H9 (cell line): ENCODE measurements at regions not wholly inside any gene's neighbourhood (a gene's known extent, or its start where the extent isn't known, plus 50 kb on each side); places are given as distances from the start of the nearest gene placed in this dataset.

Experiments used
- DNase-seq: peaks from one replicate; pipeline ENCODE4 v3.0.0-alpha.2; 2017
- H2AFZ ChIP-seq: one replicate; pipeline ENCODE4 v1.6.1; 2013; ENCODE audit warnings: mild to moderate bottlenecking, low read length, control low read depth, moderate library complexity
- H2AK5ac ChIP-seq: 2 replicates; pipeline ENCODE4 v1.6.1; 2013; ENCODE audit warnings: low read length, control low read depth, mixed read lengths; ENCODE audit not compliant: insufficient read length
- H2BK120ac ChIP-seq: one replicate; pipeline ENCODE4 v1.6.1; 2013; ENCODE audit warnings: low read depth, mild to moderate bottlenecking, low read length, control low read depth, inconsistent platforms; ENCODE audit not compliant: poor library complexity, severe bottlenecking
- H2BK12ac ChIP-seq: 2 replicates; pipeline ENCODE4 v1.6.1; 2013; ENCODE audit warnings: low read length, control low read depth, mixed read lengths, low read depth; ENCODE audit not compliant: insufficient read length
- H2BK15ac ChIP-seq: 2 replicates; pipeline ENCODE4 v1.6.1; 2013; ENCODE audit warnings: low read depth, low read length, control low read depth
- H2BK20ac ChIP-seq: one replicate; pipeline ENCODE4 v1.6.1; 2013; ENCODE audit warnings: low read depth, mild to moderate bottlenecking, low read length, control low read depth, inconsistent platforms; ENCODE audit not compliant: poor library complexity, severe bottlenecking
- H2BK5ac ChIP-seq: 2 replicates; pipeline ENCODE4 v1.6.1; 2013; ENCODE audit warnings: low read length, control low read depth, mixed read lengths; ENCODE audit not compliant: insufficient read length
- H3K14ac ChIP-seq: 2 replicates; pipeline ENCODE4 v1.6.1; 2013; ENCODE audit warnings: low read length, control low read depth; ENCODE audit not compliant: insufficient read depth
- H3K18ac ChIP-seq: 2 replicates; pipeline ENCODE4 v1.6.1; 2013; ENCODE audit warnings: low read depth, mild to moderate bottlenecking, mixed read lengths, low read length, control low read depth; ENCODE audit not compliant: insufficient read length
- H3K23ac ChIP-seq: 2 replicates; pipeline ENCODE4 v1.6.1; 2013; ENCODE audit warnings: low read length, control low read depth, mixed read lengths, low read depth; ENCODE audit not compliant: insufficient read length
- H3K23me2 ChIP-seq: 2 replicates; pipeline ENCODE4 v1.6.1; 2013; ENCODE audit warnings: low read depth, mild to moderate bottlenecking, mixed read lengths, low read length, control low read depth; ENCODE audit not compliant: insufficient read length, poor library complexity, severe bottlenecking
- H3K27ac ChIP-seq: 2 replicates; pipeline ENCODE4 v1.5.1; 2013; ENCODE audit warnings: low read length, control low read depth, mixed read lengths, low read depth; ENCODE audit not compliant: insufficient read length
- H3K27me3 ChIP-seq: 2 replicates; pipeline ENCODE4 v1.6.1; 2013; ENCODE audit warnings: low read length, control low read depth, inconsistent platforms; ENCODE audit not compliant: insufficient read depth
- H3K4ac ChIP-seq: 2 replicates; pipeline ENCODE4 v1.6.1; 2013; ENCODE audit warnings: low read depth, mild to moderate bottlenecking, control low read depth, inconsistent platforms, low read length, moderate library complexity
- H3K4me1 ChIP-seq: 2 replicates; pipeline ENCODE4 v1.6.1; 2013; ENCODE audit warnings: low read length, control low read depth, inconsistent platforms; ENCODE audit not compliant: insufficient read depth
- H3K4me2 ChIP-seq: 2 replicates; pipeline ENCODE4 v1.6.1; 2013; ENCODE audit warnings: low read length, control low read depth, mixed read lengths; ENCODE audit not compliant: insufficient read length, insufficient read depth
- H3K56ac ChIP-seq: 2 replicates; pipeline ENCODE4 v1.6.1; 2013; ENCODE audit warnings: low read depth, mild to moderate bottlenecking, mixed read lengths, low read length, control low read depth; ENCODE audit not compliant: insufficient read length
- H3K79me1 ChIP-seq: 2 replicates; pipeline ENCODE4 v1.6.1; 2013; ENCODE audit warnings: low read depth, mild to moderate bottlenecking, moderate library complexity, low read length, control low read depth, inconsistent platforms; ENCODE audit not compliant: insufficient read depth, poor library complexity, severe bottlenecking
- H3K79me2 ChIP-seq: 2 replicates; pipeline ENCODE4 v1.6.1; 2013; ENCODE audit warnings: low read length, control low read depth, inconsistent platforms; ENCODE audit not compliant: insufficient read depth
- H3K9ac ChIP-seq: 2 replicates; pipeline ENCODE4 v1.6.1; 2013; ENCODE audit warnings: low read length, control low read depth, mixed read lengths; ENCODE audit not compliant: insufficient read length; ENCODE audit errors: extremely low read depth
- H3K9me3 ChIP-seq: one replicate; pipeline ENCODE4 v1.6.1; 2013; ENCODE audit warnings: low read depth, low read length, inconsistent platforms; ENCODE audit not compliant: control insufficient read depth
- H3T11ph ChIP-seq: one replicate; pipeline ENCODE4 v1.6.1; 2013; ENCODE audit warnings: mild to moderate bottlenecking, low read length, control low read depth, inconsistent platforms
- H4K20me1 ChIP-seq: one replicate; pipeline ENCODE4 v1.6.1; 2013; ENCODE audit not compliant: control insufficient read depth, insufficient read length, insufficient read depth
- H4K5ac ChIP-seq: 2 replicates; pipeline ENCODE4 v1.6.1; 2013; ENCODE audit warnings: low read depth, mild to moderate bottlenecking, mixed read lengths, low read length, control low read depth; ENCODE audit not compliant: insufficient read length
- H4K8ac ChIP-seq: replicated peaks from 2 replicates; pipeline ENCODE4 v1.6.1; 2013; ENCODE audit warnings: low read length, control low read depth, mixed read lengths, low read depth; ENCODE audit not compliant: insufficient read length
- H4K91ac ChIP-seq: 2 replicates; pipeline ENCODE4 v1.6.1; 2013; ENCODE audit warnings: low read depth, mild to moderate bottlenecking, moderate library complexity, mixed read lengths, low read length, control low read depth; ENCODE audit not compliant: insufficient read length
- H3K27ac Mint-ChIP-seq, 3 experiments: 2 replicates in 2 of 3; 3 replicates in 1 of 3; pipeline ENCODE4 v1.8.0; 2020 to 2021; ENCODE audit warnings: mixed read lengths in 3 of 3, mild to moderate bottlenecking in 1 of 3, moderate library complexity in 1 of 3
- H3K27me3 Mint-ChIP-seq: 2 replicates; pipeline ENCODE4 v1.8.0; 2021; ENCODE audit warnings: low read depth, mild to moderate bottlenecking, moderate library complexity, mixed read lengths
- H3K36me3 Mint-ChIP-seq, 3 experiments: 2 replicates in 2 of 3; 3 replicates in 1 of 3; pipeline ENCODE4 v1.8.0; 2020 to 2021; ENCODE audit warnings: low read depth in 3 of 3, mixed read lengths in 3 of 3; ENCODE audit not compliant: insufficient read depth in 1 of 3
- H3K4me1 Mint-ChIP-seq, 2 experiments: 2 replicates each; pipeline ENCODE4 v1.8.0; 2020; ENCODE audit warnings: mixed read lengths in 2 of 2
- H3K4me3 Mint-ChIP-seq, 2 experiments: 2 replicates in 1 of 2; 3 replicates in 1 of 2; pipeline ENCODE4 v1.8.0; 2020 to 2021; ENCODE audit warnings: mild to moderate bottlenecking in 2 of 2, mixed read lengths in 2 of 2, moderate library complexity in 1 of 2
- H3K9me3 Mint-ChIP-seq, 2 experiments: 2 replicates in 1 of 2; 3 replicates in 1 of 2; pipeline ENCODE4 v1.8.0; 2020; ENCODE audit warnings: mild to moderate bottlenecking in 2 of 2, mixed read lengths in 2 of 2, moderate library complexity in 1 of 2
- CTCF ChIP-seq: fragments of 200-600 bp; sonication (generic); conservative IDR thresholded peaks from 3 replicates; pipeline ENCODE4 v1.8.0; 2021; ENCODE audit warnings: antibody characterized with exemption, mild to moderate bottlenecking
- WGBS: extraction: QIAGEN DNeasy Blood & Tissue Kit; methylation state at CpG from one replicate; pipeline ENCODE4 v1.1.7; 2013; ENCODE audit warnings: missing lambda C conversion rate, low lambda C conversion rate, mixed read lengths; ENCODE audit not compliant: insufficient read length; ENCODE audit errors: extremely low coverage; 5-methylcytosine and 5-hydroxymethylcytosine counted together

GRCh38 chrX:5337160-5337559, 891.5 kb downstream of the NLGN4X start:
- H3K9me3 Mint-ChIP-seq, result peaks cover 0 to 5% of the 10 kb centered on the region in 2 experiments; a peak in 2 of 5 replicates
- no peaks in the 10 kb centered on the region; the same call in 1 of the 2 replicates for H3K27me3 Mint-ChIP-seq
- H4K5ac ChIP-seq, result no peak overlapping the region
- H2AFZ ChIP-seq, result no peak overlapping the region
- no peak overlapping the region for H3T11ph ChIP-seq
- no peak overlapping the region for H2AK5ac ChIP-seq
- no peak overlapping the region for H4K8ac ChIP-seq
- H2BK12ac ChIP-seq, result no peak overlapping the region
- H3K36me3 Mint-ChIP-seq, result no peaks in the 10 kb centered on the region
- H3K9ac ChIP-seq, result no peak overlapping the region
- H3K23me2 ChIP-seq, result no peaks in the 10 kb centered on the region
- WGBS, result 100% methylated on average over 1 of the region's 3 CpGs
- H2BK15ac ChIP-seq, result no peak overlapping the region
- H4K20me1 ChIP-seq, result no peaks in the 10 kb centered on the region
- H3K79me1 ChIP-seq, result no peaks in the 10 kb centered on the region
- TF ChIP-seq CTCF, result no peak
- H3K27ac Mint-ChIP-seq, result no peak overlapping the region
- no peak overlapping the region for H4K91ac ChIP-seq
- no peak overlapping the region for H3K18ac ChIP-seq
- H3K4me3 Mint-ChIP-seq, result no peak overlapping the region
- H3K27ac ChIP-seq, result no peak overlapping the region
- no peaks in the 10 kb centered on the region for H3K4me1 ChIP-seq
- no peak overlapping the region for H2BK5ac ChIP-seq
- H3K27me3 ChIP-seq, result no peaks in the 10 kb centered on the region
- no peak overlapping the region for H3K4ac ChIP-seq
- no peaks in the 10 kb centered on the region for H3K79me2 ChIP-seq
- no peak overlapping the region for H3K4me2 ChIP-seq
- no peaks in the 10 kb centered on the region for H3K9me3 ChIP-seq
- H2BK120ac ChIP-seq, result no peak overlapping the region
- DNase-seq, result no peak
- no peak overlapping the region for H3K14ac ChIP-seq
- no peak overlapping the region for H3K23ac ChIP-seq
- no peak overlapping the region for H2BK20ac ChIP-seq
- H3K56ac ChIP-seq, result no peak overlapping the region
- peaks cover 3% of the 10 kb centered on the region in 2 experiments for H3K4me1 Mint-ChIP-seq
